Vagina (tissue), 2 donors: ENCODE measurements at regions not wholly inside any gene's neighbourhood (a gene's known extent, or its start where the extent isn't known, plus 50 kb on each side); places are given as distances from the start of the nearest gene placed in this dataset.
"Not testable (repeated sequence)": the region's sequence is repeated elsewhere in the genome, so short reads cannot be mapped to it uniquely, and the experiment has no call there.

Experiments used
- DNase-seq, 2 donors: peaks; one replicate each; pipeline ENCODE4 v3.0.0-alpha.2; 2017; ENCODE audit errors: extremely low spot score in 2 of 2
- H3K27ac ChIP-seq: fragments of 200-600 bp; sonication (generic); one replicate; pipeline ENCODE4 v1.5.1; 2019
- H3K27me3 ChIP-seq: fragments of 200-600 bp; sonication (generic); one replicate; pipeline ENCODE4 v1.5.1; 2019
- H3K36me3 ChIP-seq, 2 donors: fragments of 200-600 bp; sonication (generic); one replicate each; pipeline ENCODE4 v1.5.1; 2017 to 2019
- H3K4me1 ChIP-seq: fragments of 200-600 bp; sonication (generic); one replicate; pipeline ENCODE4 v1.5.1; 2019
- H3K4me3 ChIP-seq, 2 donors: fragments of 200-600 bp; sonication (generic); 1 replicate in 1 of 2; 2 replicates in 1 of 2; pipeline ENCODE4 v1.5.1; 2016 to 2019
- H3K9me3 ChIP-seq: fragments of 200-600 bp; sonication (generic); one replicate; pipeline ENCODE4 v1.5.1; 2019
- POLR2A ChIP-seq, 2 donors: fragments of 450-650 bp; IDR thresholded peaks; one replicate each; pipeline ENCODE4 v1.6.1; 2017; ENCODE audit warnings: antibody characterized with exemption in 2 of 2, mild to moderate bottlenecking in 2 of 2, moderate library complexity in 2 of 2
- POLR2AphosphoS5 ChIP-seq, 2 donors: sonication (generic); formaldehyde crosslinking; IDR thresholded peaks; one replicate each; pipeline ENCODE4 v1.9.0; 2017; ENCODE audit warnings: antibody characterized with exemption in 2 of 2, mild to moderate bottlenecking in 2 of 2, low read depth in 1 of 2; ENCODE audit not compliant: insufficient read depth in 1 of 2
- intact Hi-C: fragments of 100-400 bp; cut with DNase I; formaldehyde crosslinking; loops from one replicate; pipeline ENCODE4 v1.15.1; 2023
- TF ChIP-seq, protein P1 (sequence below), 3 experiments: fragments of 450-650 bp in 2 of 3; fragments of 200-600 bp in 1 of 3; sonication (generic) in 1 of 3; IDR thresholded peaks; one replicate each; pipeline ENCODE4 v1.5.1; 2017 to 2019; ENCODE audit warnings: antibody characterized with exemption in 3 of 3, mild to moderate bottlenecking in 2 of 3, moderate library complexity in 2 of 3

GRCh38 chr17:31609996-31610910 is 218.8 kb downstream of the RAB11FIP4 start:
- Histone ChIP-seq H3K4me1 (no peaks in the 10 kb centered on the region), H3K4me3 (no peak overlapping the region), H3K36me3 (no peaks in the 10 kb centered on the region), H3K9me3 (no peaks in the 10 kb centered on the region), H3K27ac (no peak overlapping the region), H3K27me3 (no peaks in the 10 kb centered on the region)
- TF ChIP-seq POLR2AphosphoS5 (IDR thresholded peaks at IDR 0.05; ENCODE audit: insufficient read depth in 1 of 2, low read depth in 1 of 2) (no peak), POLR2A (IDR thresholded peaks at IDR 0.05) (no peak)
- TF ChIP-seq, protein P1, sequence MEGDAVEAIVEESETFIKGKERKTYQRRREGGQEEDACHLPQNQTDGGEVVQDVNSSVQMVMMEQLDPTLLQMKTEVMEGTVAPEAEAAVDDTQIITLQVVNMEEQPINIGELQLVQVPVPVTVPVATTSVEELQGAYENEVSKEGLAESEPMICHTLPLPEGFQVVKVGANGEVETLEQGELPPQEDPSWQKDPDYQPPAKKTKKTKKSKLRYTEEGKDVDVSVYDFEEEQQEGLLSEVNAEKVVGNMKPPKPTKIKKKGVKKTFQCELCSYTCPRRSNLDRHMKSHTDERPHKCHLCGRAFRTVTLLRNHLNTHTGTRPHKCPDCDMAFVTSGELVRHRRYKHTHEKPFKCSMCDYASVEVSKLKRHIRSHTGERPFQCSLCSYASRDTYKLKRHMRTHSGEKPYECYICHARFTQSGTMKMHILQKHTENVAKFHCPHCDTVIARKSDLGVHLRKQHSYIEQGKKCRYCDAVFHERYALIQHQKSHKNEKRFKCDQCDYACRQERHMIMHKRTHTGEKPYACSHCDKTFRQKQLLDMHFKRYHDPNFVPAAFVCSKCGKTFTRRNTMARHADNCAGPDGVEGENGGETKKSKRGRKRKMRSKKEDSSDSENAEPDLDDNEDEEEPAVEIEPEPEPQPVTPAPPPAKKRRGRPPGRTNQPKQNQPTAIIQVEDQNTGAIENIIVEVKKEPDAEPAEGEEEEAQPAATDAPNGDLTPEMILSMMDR (IDR thresholded peaks at IDR 0.05) = no peak
- intact Hi-C loops = no loop called here
- no peak for DNase-seq

DNA sequence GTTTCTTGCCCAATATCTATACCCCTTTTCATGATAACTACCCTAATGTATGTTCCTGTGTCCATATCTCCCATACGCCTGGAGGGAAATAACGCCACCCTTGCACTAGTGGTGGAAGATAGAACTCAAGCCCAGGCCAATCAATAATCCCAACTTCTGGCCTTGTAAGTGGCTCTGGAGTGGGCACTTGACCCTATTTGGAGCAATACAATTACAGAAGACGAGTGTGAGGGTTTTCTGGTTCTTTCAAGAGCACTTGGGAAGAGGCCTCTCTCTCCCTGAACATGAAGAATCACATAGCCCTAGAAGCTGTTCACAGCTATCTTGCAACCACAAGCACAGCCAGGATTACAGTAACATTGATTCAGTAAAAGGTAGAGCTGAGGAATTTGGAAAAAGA is 217.9 kb downstream of the RAB11FIP4 start:
- no peak for DNase-seq
- TF ChIP-seq, protein P1 (IDR thresholded peaks at IDR 0.05) = no peak
- no peak for TF ChIP-seq POLR2AphosphoS5 (IDR thresholded peaks at IDR 0.05; ENCODE audit: insufficient read depth in 1 of 2, low read depth in 1 of 2)
- TF ChIP-seq POLR2A (IDR thresholded peaks at IDR 0.05) = no peak
- intact Hi-C loops = no loop called here

GRCh38 chr17:31608659-31609254 is 217.3 kb downstream of the RAB11FIP4 start:
- H3K9me3 ChIP-seq = no peaks in the 10 kb centered on the region
- no peak overlapping the region for H3K27ac ChIP-seq
- no peak for TF ChIP-seq POLR2AphosphoS5 (IDR thresholded peaks at IDR 0.05; ENCODE audit: insufficient read depth in 1 of 2, low read depth in 1 of 2)
- no peak for TF ChIP-seq POLR2A (IDR thresholded peaks at IDR 0.05)
- TF ChIP-seq, protein P1 (IDR thresholded peaks at IDR 0.05) = no peak
- H3K36me3 ChIP-seq = no peaks in the 10 kb centered on the region
- no peaks in the 10 kb centered on the region for H3K4me1 ChIP-seq
- no peak for DNase-seq
- H3K27me3 ChIP-seq = no peaks in the 10 kb centered on the region
- no peak overlapping the region for H3K4me3 ChIP-seq
- intact Hi-C loops = no loop called here

More for the DNA sequence above, 217.9 kb downstream of the RAB11FIP4 start:
- H3K27ac ChIP-seq = no peak overlapping the region
- no peaks in the 10 kb centered on the region for H3K4me1 ChIP-seq
- H3K4me3 ChIP-seq = no peak overlapping the region
- H3K9me3 ChIP-seq = no peaks in the 10 kb centered on the region
- no peaks in the 10 kb centered on the region for H3K36me3 ChIP-seq
- H3K27me3 ChIP-seq = no peaks in the 10 kb centered on the region

- no peak for DNase-seq
- intact Hi-C loops = no loop called here
- H3K9me3 ChIP-seq = no peaks in the 10 kb centered on the region
- no peaks in the 10 kb centered on the region for H3K36me3 ChIP-seq
- no peak overlapping the region for H3K4me3 ChIP-seq
- no peak overlapping the region for H3K27ac ChIP-seq
- H3K27me3 ChIP-seq = no peaks in the 10 kb centered on the region
- H3K4me1 ChIP-seq = no peaks in the 10 kb centered on the region
- no peak for TF ChIP-seq POLR2A (IDR thresholded peaks at IDR 0.05)
- TF ChIP-seq, protein P1 (IDR thresholded peaks at IDR 0.05) = no peak
- TF ChIP-seq POLR2AphosphoS5 (IDR thresholded peaks at IDR 0.05; ENCODE audit: insufficient read depth in 1 of 2, low read depth in 1 of 2) = no peak
Observed at GRCh38 chr17:31605761-31606160, 214.3 kb downstream of the RAB11FIP4 start.

- Histone ChIP-seq H3K9me3 (no peaks in the 10 kb centered on the region), H3K27me3 (no peaks in the 10 kb centered on the region), H3K27ac (no peak overlapping the region), H3K36me3 (no peaks in the 10 kb centered on the region), H3K4me3 (no peak overlapping the region), H3K4me1 (no peaks in the 10 kb centered on the region)
- intact Hi-C loops = no loop called here
- TF ChIP-seq, protein P1 (IDR thresholded peaks at IDR 0.05) = no peak
- TF ChIP-seq POLR2AphosphoS5 (IDR thresholded peaks at IDR 0.05; ENCODE audit: insufficient read depth in 1 of 2, low read depth in 1 of 2) (no peak), POLR2A (IDR thresholded peaks at IDR 0.05) (no peak)
- DNase-seq = no peak
Observed at GRCh38 chr17:31604936-31605335, 213.5 kb downstream of the RAB11FIP4 start.

DNA sequence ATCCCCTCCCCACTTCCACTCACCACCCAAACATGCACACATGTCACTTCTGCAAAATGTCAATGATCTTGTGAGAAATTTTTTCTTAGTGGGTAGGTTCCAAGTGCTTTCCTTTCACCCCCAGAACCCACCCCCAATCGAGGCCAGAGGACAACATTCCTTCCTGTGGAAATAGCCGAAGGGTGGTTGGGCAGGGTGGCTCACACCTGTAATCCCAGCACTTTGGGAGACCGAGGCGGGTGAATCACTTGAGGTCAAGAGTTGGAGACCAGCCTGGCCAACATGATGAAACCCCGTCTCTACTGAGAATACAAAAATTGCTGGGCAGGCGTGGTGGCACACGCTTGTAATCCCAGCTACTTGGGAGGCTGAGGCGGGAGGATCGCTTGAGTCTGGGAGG is 208.7 kb downstream of the RAB11FIP4 start:
- H3K27ac ChIP-seq, H3K27me3 ChIP-seq, H3K36me3 ChIP-seq, intact Hi-C loops, H3K4me3 ChIP-seq, DNase-seq, H3K9me3 ChIP-seq: not testable (repeated sequence)
- H3K4me1 ChIP-seq = peaks cover 24% of the 10 kb centered on the region
